Central memory CD8-positive, alpha-beta T cell (primary cell): ENCODE measurements at regions not wholly inside any gene's neighbourhood (a gene's known extent, or its start where the extent isn't known, plus 50 kb on each side); places are given as distances from the start of the nearest gene placed in this dataset.
A peak's percentile ranks its signal among the peaks of the same experiment; 100 is the strongest.

Source experiments
- ATAC-seq: fragments of 150-1000 bp; cut with Tn5 transposase; replicated peaks from 2 replicates; pipeline ENCODE4 v1.10.0; 2022; ENCODE audit warnings: mild to moderate bottlenecking, moderate FRiP score, moderate number of reproducible peaks; ENCODE audit not compliant: poor library complexity, severe bottlenecking; ENCODE audit errors: extremely low read depth
- DNase-seq, 2 donors: peaks; one replicate each; pipeline ENCODE4 v3.0.0; 2021; ENCODE audit warnings: low spot score in 2 of 2
- H3K27ac Mint-ChIP-seq: one replicate; pipeline ENCODE4 v1.8.0; 2022; ENCODE audit warnings: low read depth, mild to moderate bottlenecking, moderate library complexity, mixed read lengths
- H3K27me3 Mint-ChIP-seq: one replicate; pipeline ENCODE4 v1.8.0; 2022; ENCODE audit warnings: mixed read lengths
- H3K36me3 Mint-ChIP-seq: one replicate; pipeline ENCODE4 v1.8.0; 2022; ENCODE audit warnings: mild to moderate bottlenecking, moderate library complexity, mixed read lengths; ENCODE audit not compliant: insufficient read depth
- H3K4me1 Mint-ChIP-seq: one replicate; pipeline ENCODE4 v1.8.0; 2022; ENCODE audit warnings: mixed read lengths
- H3K4me3 Mint-ChIP-seq: one replicate; pipeline ENCODE4 v1.8.0; 2022; ENCODE audit warnings: mild to moderate bottlenecking, moderate library complexity, mixed read lengths
- H3K9me3 Mint-ChIP-seq: one replicate; pipeline ENCODE4 v1.8.0; 2022; ENCODE audit warnings: mixed read lengths

DNA sequence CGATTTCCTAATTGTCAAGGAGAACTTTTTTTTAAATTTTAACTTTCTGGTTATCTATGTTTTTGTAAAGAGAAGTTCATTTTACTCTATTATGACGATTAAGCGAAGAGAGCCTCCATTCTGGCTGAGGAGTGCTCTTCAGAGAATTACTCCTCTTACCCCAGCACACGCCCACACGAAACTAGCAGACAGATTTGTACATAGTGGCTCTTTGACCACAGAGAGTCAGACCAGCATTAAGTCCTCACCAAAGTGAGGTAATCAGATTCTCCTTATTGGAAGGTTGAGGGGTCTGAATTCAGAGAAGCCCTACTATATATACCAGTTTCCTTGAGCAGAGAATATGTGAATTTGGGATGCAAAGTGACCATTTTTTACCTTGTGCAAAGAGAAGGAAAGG lies 204.8 kb upstream of the TSC22D2 start:
- H3K4me1 Mint-ChIP-seq: no peaks in the 10 kb centered on the region
- DNase-seq (no peak), ATAC-seq (no peak)
- no peak overlapping the region for H3K4me3 Mint-ChIP-seq
- no peaks in the 10 kb centered on the region for H3K36me3 Mint-ChIP-seq
- no peaks in the 10 kb centered on the region for H3K9me3 Mint-ChIP-seq
- peaks cover 53% of the 10 kb centered on the region for H3K27me3 Mint-ChIP-seq
- no peak overlapping the region for H3K27ac Mint-ChIP-seq

DNA sequence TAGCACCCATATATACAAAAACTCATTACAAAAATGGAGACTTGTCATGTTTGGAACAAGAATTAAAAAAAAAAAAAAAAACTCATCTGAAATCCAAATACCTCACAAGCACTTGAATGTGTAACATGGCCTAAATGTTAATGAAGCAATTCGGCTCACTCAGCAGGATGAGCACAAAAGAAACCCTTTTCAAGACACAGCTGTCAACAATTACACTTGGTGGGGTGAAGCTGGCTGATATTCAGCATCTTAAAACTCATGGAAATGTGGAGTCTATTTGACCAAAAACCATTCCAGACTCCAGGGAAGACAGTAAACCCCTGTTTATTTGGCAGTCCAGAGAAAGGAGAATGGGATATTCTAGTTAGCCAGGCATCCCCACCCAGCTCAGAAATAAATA lies 205.4 kb upstream of the TSC22D2 start:
- H3K4me3 Mint-ChIP-seq: no peak overlapping the region
- DNase-seq: no peak
- H3K4me1 Mint-ChIP-seq: no peaks in the 10 kb centered on the region
- no peak overlapping the region for H3K27ac Mint-ChIP-seq
- no peaks in the 10 kb centered on the region for H3K9me3 Mint-ChIP-seq
- H3K36me3 Mint-ChIP-seq: no peaks in the 10 kb centered on the region
- peaks cover 53% of the 10 kb centered on the region for H3K27me3 Mint-ChIP-seq
- ATAC-seq: no peak

DNA sequence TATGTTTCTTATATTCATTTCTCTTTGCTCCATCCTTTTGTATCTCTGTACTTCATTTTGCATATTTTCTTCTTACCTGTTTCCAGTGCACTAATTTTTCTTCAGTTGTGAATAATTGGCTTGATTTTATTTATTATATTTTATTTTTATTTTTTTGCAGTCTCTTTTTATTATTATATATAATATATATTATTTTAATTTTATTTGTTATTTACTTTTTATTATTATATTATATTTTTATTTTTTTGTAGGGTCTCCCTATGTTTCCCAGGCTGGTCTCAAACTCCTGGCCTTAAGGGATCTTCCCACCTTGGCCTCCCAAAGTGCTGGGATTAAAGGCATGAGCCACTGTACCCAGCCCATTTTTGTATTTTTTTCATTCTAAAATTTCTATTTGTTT lies 213.1 kb upstream of the TSC22D2 start:
- peaks cover 74% of the 10 kb centered on the region for H3K27me3 Mint-ChIP-seq
- H3K9me3 Mint-ChIP-seq: no peaks in the 10 kb centered on the region
- ATAC-seq (no peak), DNase-seq (no peak)
- no peak overlapping the region for H3K4me3 Mint-ChIP-seq
- H3K4me1 Mint-ChIP-seq: no peaks in the 10 kb centered on the region
- H3K36me3 Mint-ChIP-seq: no peaks in the 10 kb centered on the region
- H3K27ac Mint-ChIP-seq: no peak overlapping the region

DNA sequence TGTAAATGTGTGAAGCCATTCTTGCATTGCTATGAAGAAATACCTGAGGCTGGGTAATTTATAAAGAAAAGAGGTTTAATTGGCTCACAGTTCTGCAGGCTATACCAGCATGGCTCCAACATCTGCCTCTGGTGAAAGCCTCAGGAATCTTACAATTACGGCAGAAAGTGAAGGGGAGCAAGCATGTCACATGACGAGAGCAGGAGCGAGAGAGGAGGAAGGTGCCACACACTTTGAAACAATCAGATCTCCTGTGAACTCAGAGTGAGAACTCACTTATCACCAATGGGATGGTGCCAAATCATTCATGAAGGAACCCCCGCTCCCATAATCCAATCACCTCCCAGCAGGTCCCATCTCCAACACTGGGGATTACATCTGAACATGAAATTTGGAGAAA lies 213.6 kb upstream of the TSC22D2 start:
- no peaks in the 10 kb centered on the region for H3K9me3 Mint-ChIP-seq
- H3K4me3 Mint-ChIP-seq: no peak overlapping the region
- no peak overlapping the region for H3K27ac Mint-ChIP-seq
- H3K4me1 Mint-ChIP-seq: no peaks in the 10 kb centered on the region
- ATAC-seq: no peak
- peaks cover 79% of the 10 kb centered on the region for H3K27me3 Mint-ChIP-seq
- H3K36me3 Mint-ChIP-seq: no peaks in the 10 kb centered on the region
- no peak for DNase-seq

DNA sequence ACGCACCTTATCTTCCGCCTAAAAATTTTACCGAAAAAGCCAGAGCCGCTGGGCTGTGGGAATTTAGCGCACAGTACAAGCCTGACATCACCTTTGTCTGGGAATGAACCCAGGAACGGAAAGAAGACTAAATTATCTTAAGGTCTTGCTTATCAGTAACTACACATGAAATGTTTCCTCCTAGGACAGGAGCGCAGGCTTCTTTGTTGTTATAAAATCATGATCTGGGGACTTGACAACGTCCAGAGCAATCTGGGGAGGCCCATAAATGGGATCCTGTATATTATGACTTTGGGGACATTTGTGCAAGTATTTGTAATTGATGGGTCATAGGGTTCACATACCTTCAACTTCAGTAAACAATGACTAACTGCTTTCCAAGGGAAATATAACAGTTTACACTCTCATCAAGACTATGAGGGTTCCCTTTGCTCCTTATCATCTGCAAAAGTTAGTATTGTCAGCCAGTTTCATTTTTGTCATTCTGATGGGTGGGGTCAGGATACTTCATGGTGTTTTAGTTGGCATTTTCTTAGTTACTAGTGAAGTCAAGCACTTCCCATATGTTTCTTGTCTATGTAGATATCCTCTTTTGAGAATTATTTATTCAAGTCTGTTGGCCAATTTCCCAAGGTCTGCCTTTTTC lies 213.9 kb upstream of the PFN2 start:
- Mint-ChIP-seq H3K9me3 (no peaks in the 10 kb centered on the region), H3K27ac (no peak overlapping the region), H3K27me3 (peaks cover 32% of the 10 kb centered on the region), H3K4me1 (no peaks in the 10 kb centered on the region), H3K4me3 (no peak overlapping the region), H3K36me3 (no peaks in the 10 kb centered on the region)
- ATAC-seq (no peak), DNase-seq (no peak)

DNA sequence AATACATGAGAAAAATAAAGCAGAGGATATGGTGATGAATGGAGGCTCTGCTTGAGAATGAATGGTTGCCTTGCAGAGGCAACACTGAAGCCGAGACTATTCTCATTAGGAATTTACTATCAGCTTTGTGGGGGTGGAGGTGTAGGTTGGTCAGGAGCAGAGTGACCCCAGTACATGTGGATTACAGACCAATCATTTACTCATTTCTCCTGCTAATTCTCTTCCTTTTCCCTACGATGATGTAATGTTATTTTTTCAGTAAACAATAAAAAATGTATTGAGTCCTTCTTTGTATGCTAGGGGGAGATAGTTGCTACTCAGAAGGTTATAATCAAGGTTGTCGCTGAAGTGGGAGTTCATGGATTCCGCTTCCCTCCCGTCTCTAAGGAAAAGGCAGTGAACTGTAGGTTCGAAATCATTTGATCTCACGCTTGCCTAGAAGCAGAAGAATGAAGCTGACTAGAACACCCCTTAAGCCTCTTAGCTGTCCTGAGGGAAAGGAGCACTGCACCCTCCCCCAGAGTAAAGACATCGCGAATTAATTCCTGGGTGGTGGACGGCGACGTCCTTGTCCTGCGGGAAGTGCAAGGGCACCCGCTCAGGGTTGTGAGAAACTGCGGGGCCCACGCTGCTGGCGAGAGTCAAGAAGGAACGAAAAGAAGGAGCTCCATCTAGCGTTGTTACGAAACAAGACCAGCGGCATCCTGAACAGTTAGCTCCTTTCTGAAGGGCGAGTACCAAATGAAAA lies 213.2 kb upstream of the PFN2 start:
- peak; percentile 58 for ATAC-seq
- Mint-ChIP-seq H3K4me1 (no peaks in the 10 kb centered on the region), H3K4me3 (no peak overlapping the region), H3K9me3 (no peaks in the 10 kb centered on the region), H3K36me3 (no peaks in the 10 kb centered on the region), H3K27me3 (peaks cover 25% of the 10 kb centered on the region), H3K27ac (no peak overlapping the region)
- DNase-seq: no peak

DNA sequence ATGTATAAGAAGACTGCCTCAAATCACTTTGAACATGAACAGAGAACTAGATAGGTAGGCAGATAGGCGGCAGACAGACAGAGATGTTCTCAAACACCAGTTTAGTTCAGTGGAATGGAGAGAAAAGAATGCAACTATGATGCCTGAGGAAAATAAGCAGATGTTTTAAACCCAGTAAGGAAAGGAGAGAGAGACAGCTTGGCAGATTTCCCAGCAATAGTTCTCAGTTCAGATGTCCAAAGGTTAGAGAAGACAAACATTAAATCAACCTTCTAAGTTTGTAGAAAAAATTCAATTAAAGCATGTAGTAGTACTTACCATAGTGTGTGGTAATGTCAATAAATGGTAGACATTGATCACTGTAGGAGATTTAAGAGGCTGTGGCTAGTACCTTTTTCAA lies 209.6 kb upstream of the PFN2 start:
- Mint-ChIP-seq H3K4me1 (no peaks in the 10 kb centered on the region), H3K9me3 (no peaks in the 10 kb centered on the region), H3K27ac (no peak overlapping the region), H3K4me3 (no peak overlapping the region), H3K36me3 (no peaks in the 10 kb centered on the region), H3K27me3 (peaks cover 26% of the 10 kb centered on the region)
- ATAC-seq (no peak), DNase-seq (no peak)

DNA sequence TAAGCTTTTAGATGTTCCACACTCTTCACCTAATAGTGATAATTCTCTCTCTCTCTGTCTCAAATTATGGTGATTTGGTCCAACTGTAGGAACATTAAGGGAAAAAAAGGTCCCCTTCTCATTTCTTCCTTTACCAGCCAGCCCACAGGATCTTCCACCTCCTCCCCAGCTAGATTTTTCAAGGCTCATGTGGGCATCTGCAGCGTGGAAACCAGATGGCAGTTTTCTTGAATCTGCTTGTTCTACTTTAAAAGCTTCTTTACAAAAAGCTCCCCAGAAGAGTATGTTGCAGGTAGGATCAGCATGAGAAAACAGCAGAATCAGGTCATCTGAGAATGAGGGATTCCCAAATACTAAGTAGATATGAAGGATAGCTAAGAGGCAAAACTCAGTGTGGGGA lies 208.6 kb upstream of the PFN2 start:
- no peak for ATAC-seq
- no peak overlapping the region for H3K4me3 Mint-ChIP-seq

DNA sequence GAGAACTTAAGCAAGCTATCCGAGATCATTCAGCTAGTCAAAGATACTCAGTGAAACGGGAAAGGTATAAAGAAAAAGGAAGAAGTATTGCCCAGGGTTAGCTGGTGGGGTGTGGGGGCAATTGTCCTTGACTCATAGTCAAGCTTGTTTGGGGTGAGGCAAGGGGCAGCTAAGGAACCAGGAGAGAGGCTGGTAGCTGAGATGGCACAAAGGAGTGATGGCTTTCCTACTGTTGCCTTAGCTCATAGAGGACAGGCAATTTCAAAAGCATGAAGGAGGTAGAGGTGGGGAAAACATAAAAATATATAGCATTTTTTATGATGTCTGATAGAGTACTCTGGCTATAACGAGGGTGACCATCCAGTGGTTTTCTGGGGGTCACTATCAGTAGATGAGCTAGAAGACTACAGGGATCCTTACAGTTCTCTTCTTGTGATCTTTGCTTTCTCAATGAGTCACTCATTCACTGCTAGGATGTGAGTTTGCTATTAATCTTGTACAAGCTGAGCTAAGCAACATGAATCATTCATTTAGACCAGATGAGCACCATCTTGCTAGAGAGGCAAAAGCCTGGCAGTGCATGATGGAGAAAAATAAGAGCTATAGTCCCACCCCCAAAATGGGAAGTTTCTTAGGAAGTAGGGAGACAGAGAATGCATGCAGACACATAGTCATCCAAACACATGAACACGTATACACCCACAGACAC lies 207.1 kb upstream of the PFN2 start:
- Mint-ChIP-seq H3K4me3 (no peak overlapping the region), H3K27ac (no peak overlapping the region), H3K36me3 (peaks cover 1% of the 10 kb centered on the region), H3K27me3 (peaks cover 34% of the 10 kb centered on the region), H3K4me1 (no peaks in the 10 kb centered on the region), H3K9me3 (no peaks in the 10 kb centered on the region)
- DNase-seq: no peak
- ATAC-seq: no peak

More for the DNA sequence above, 208.6 kb upstream of the PFN2 start:
- no peaks in the 10 kb centered on the region for H3K9me3 Mint-ChIP-seq
- H3K4me1 Mint-ChIP-seq: no peaks in the 10 kb centered on the region
- DNase-seq: no peak
- no peak overlapping the region for H3K27ac Mint-ChIP-seq
- H3K27me3 Mint-ChIP-seq: peaks cover 34% of the 10 kb centered on the region
- H3K36me3 Mint-ChIP-seq: peaks cover 1% of the 10 kb centered on the region

DNA sequence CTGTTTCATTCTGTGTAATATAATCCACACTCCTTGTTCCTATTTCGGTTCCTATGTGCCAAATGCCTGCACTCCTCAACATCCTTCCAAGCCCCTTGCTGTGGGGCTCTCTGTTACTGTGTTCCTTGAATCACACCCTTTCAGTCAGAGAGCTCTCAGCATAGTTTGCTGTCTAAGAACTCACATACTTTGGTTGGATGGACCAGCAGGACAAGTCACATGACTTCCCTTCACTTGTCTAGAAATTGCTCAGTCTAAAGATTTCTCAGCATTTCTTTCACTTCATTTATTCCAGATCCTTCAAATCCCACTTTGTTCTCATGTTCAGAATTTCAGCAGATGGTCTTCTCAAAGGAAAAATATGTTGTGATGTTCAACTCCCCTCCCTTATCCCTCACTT lies 203.5 kb upstream of the PFN2 start:
- Mint-ChIP-seq H3K9me3 (no peaks in the 10 kb centered on the region), H3K4me1 (no peaks in the 10 kb centered on the region), H3K27ac (no peak overlapping the region), H3K4me3 (no peak overlapping the region), H3K27me3 (peaks cover 31% of the 10 kb centered on the region), H3K36me3 (peaks cover 1% of the 10 kb centered on the region)
- no peak for DNase-seq
- no peak for ATAC-seq

DNA sequence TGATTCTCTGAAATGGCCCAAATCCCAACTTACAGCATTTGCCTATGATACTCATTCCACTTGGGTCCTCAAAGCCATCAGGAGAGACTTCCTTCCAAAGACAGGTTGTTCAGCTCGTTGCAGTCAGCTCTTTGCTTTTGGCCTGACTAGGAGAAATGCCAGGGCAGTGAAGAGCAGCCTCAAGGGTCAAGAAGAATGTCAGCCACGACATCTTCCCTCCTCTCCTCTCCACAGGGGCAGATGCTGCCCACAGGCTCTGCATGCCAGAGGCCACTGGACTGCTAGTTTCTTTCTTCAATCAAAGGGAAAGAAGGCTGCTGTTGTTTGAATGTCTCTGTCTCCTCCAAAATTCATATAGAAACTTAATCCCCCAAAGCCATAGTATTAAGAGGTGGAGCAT lies 201.7 kb upstream of the PFN2 start:
- H3K27ac Mint-ChIP-seq: no peak overlapping the region
- DNase-seq (no peak), ATAC-seq (no peak)
- H3K36me3 Mint-ChIP-seq: peaks cover 1% of the 10 kb centered on the region
- H3K27me3 Mint-ChIP-seq: peaks cover 26% of the 10 kb centered on the region
- no peak overlapping the region for H3K4me3 Mint-ChIP-seq
- H3K4me1 Mint-ChIP-seq: no peaks in the 10 kb centered on the region
- no peaks in the 10 kb centered on the region for H3K9me3 Mint-ChIP-seq

DNA sequence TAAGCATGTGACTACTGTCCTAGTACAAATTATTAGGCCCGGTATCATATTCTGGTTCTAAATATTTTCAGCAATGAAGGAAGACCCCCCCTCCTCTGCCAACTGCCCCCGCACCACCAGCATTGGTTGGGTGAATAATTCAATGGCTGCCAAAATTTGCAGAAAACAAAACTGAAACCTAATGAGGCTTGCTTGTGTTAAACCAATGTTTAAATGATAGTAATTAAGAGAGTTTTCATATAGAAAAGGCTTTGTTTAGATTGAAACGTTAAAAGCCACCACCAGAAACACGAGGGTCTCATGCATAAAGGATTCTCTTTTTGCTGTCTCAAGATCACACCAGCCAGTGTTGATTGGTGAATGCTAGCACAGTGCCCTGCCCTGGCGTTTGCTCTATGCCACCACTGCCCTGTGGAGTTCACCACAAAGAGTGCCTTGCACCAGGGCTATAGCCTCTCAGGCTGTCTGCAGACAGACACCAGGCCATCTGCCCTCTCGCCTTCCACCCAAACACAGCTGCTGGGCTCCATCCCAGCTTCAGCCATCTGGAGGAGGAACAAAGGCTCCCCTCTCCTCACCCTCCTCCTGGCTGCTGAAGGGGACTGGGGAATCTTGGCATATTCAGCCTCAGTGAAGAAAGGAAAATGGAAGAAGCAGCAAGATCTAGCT lies 200.3 kb upstream of the PFN2 start:
- no peak for ATAC-seq
- H3K4me3 Mint-ChIP-seq: no peak overlapping the region
- no peaks in the 10 kb centered on the region for H3K4me1 Mint-ChIP-seq

More for the DNA sequence above, 200.3 kb upstream of the PFN2 start:
- Mint-ChIP-seq H3K27me3 (peaks cover 20% of the 10 kb centered on the region), H3K9me3 (no peaks in the 10 kb centered on the region), H3K36me3 (peaks cover 1% of the 10 kb centered on the region), H3K27ac (no peak overlapping the region)
- no peak for DNase-seq
